ENCODE measurements at regions not wholly inside any gene's neighbourhood (a gene's known extent, or its start where the extent isn't known, plus 50 kb on each side); places are given as distances from the start of the nearest gene placed in this dataset.

- intact Hi-C loops (cut with DNase I), result no loop called here
- DNase-seq (no peak), ATAC-seq (no peak)
- H3K27ac ChIP-seq, result no peak overlapping the region
- peaks cover 0 to 5% (median 0%) of the 10 kb centered on the region in 7 donors for H3K27me3 ChIP-seq
- H3K9me3 ChIP-seq, result peaks cover 0 to 88% (median 0%) of the 10 kb centered on the region in 11 donors
- no peaks in the 10 kb centered on the region for H3K36me3 ChIP-seq
- no peaks in the 10 kb centered on the region for H3K4me1 ChIP-seq
- H3K4me3 ChIP-seq, result no peak overlapping the region
- 75 to 85% methylated on average over 15 of the region's 15 CpGs for WGBS, 2 donors
- TF ChIP-seq CTCF (IDR thresholded peaks at IDR 0.05), result no peak
Measured at GRCh38 chr19:56987184-56987583, 132.6 kb upstream of the USP29 start.

DNA sequence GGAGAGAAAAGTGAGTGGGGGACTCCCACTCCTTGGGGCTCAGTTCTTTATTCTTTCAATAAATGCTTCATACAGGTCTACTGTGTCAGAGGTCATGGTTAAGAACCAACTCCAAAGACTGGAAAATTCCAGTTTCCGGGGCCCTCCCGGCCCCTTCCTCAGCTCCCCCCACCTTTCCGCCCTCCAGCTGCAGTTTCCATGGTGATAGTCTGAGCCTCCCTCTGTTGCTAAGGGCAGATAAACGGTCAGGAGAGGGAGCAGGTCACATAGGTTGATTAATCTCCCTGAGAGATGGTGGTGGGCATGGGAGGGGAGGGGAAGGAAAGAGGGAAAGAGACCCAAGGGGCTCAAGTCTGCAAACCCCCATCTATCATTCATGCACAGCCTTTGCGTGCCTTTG is 131.5 kb upstream of the USP29 start:
- TF ChIP-seq CTCF (IDR thresholded peaks at IDR 0.05), result no peak
- intact Hi-C loops (cut with DNase I), result no loop called here
- ATAC-seq (no peak), DNase-seq (no peak)
- H3K4me3 ChIP-seq, result no peak overlapping the region
- H3K27ac ChIP-seq, result no peak overlapping the region
- WGBS, 2 donors, result 35 to 41% methylated on average over 5 of the region's 5 CpGs
- no peaks in the 10 kb centered on the region for H3K4me1 ChIP-seq
- H3K27me3 ChIP-seq, result peaks cover 0 to 4% (median 0%) of the 10 kb centered on the region in 7 donors
- H3K36me3 ChIP-seq, result no peaks in the 10 kb centered on the region
- peaks cover 0 to 87% (median 0%) of the 10 kb centered on the region in 11 donors for H3K9me3 ChIP-seq

- Histone ChIP-seq H3K27ac (no peak overlapping the region), H3K4me3 (no peak overlapping the region), H3K36me3 (no peaks in the 10 kb centered on the region), H3K9me3 (peaks cover 0 to 79% (median 0%) of the 10 kb centered on the region in 11 donors), H3K27me3 (peaks cover 0 to 4% (median 0%) of the 10 kb centered on the region in 7 donors), H3K4me1 (no peaks in the 10 kb centered on the region)
- DNase-seq (no peak), ATAC-seq (no peak)
- no peak for TF ChIP-seq CTCF (IDR thresholded peaks at IDR 0.05)
- intact Hi-C loops (cut with DNase I), result no loop called here
- WGBS, 2 donors, result 71 to 75% methylated on average over 7 of the region's 7 CpGs
Measured at GRCh38 chr19:56991912-56992311, 127.9 kb upstream of the USP29 start.

GRCh38 chr19:56993851-56994250 is 125.9 kb upstream of the USP29 start:
- Histone ChIP-seq H3K27ac (no peak overlapping the region), H3K4me1 (no peaks in the 10 kb centered on the region), H3K9me3 (peaks cover 0 to 72% (median 0%) of the 10 kb centered on the region in 11 donors), H3K36me3 (no peaks in the 10 kb centered on the region), H3K27me3 (peaks cover 0 to 4% (median 0%) of the 10 kb centered on the region in 7 donors), H3K4me3 (no peak overlapping the region)
- TF ChIP-seq CTCF (IDR thresholded peaks at IDR 0.05), result no peak
- intact Hi-C loops (cut with DNase I), result no loop called here
- ATAC-seq (no peak), DNase-seq (no peak)
- 81% methylated on average over 8 of the region's 8 CpGs for WGBS, 2 donors
